ENCODE measurements at regions not wholly inside any gene's neighbourhood (a gene's known extent, or its start where the extent isn't known, plus 50 kb on each side); places are given as distances from the start of the nearest gene placed in this dataset.
"Not testable (repeated sequence)": the region's sequence is repeated elsewhere in the genome, so short reads cannot be mapped to it uniquely, and the experiment has no call there.

- no peak for DNase-seq
These were observed 750.4 kb upstream of the AGA start for GRCh38 chr4:178192611-178193010.

- no peak for DNase-seq
These were observed 754.6 kb upstream of the AGA start for GRCh38 chr4:178196751-178197374.

- DNase-seq: no peak
These were observed 756.5 kb upstream of the AGA start for GRCh38 chr4:178198691-178199090.

GRCh38 chr4:178202422-178202821 is 760.2 kb upstream of the AGA start:
- no peak for DNase-seq

GRCh38 chr4:178205826-178206225 is 763.6 kb upstream of the AGA start:
- no peak for DNase-seq

- DNase-seq: no peak
These were observed 773.1 kb upstream of the AGA start for GRCh38 chr4:178215309-178215708.

- no peak for DNase-seq
These were observed 773.5 kb upstream of the AGA start for GRCh38 chr4:178215763-178216162.

GRCh38 chr4:178226421-178226820 is 784.2 kb upstream of the AGA start:
- not testable (repeated sequence) for DNase-seq

GRCh38 chr4:178233906-178234305 is 791.7 kb upstream of the AGA start:
- DNase-seq: no peak

- DNase-seq: no peak
These were observed 798.7 kb upstream of the AGA start for GRCh38 chr4:178240891-178241290.

GRCh38 chr4:178241601-178242118 is 799.4 kb upstream of the AGA start:
- no peak for DNase-seq

GRCh38 chr4:178242655-178243054 is 800.4 kb upstream of the AGA start:
- DNase-seq: no peak

- DNase-seq: no peak
These were observed 802.5 kb upstream of the AGA start for GRCh38 chr4:178244785-178245184.

GRCh38 chr4:178255172-178255571 is 812.9 kb upstream of the AGA start:
- DNase-seq: no peak

GRCh38 chr4:178258603-178259002 is 816.4 kb upstream of the AGA start:
- DNase-seq: no peak

GRCh38 chr4:178259566-178259965 is 817.3 kb upstream of the AGA start:
- no peak for DNase-seq

- no peak for DNase-seq
These were observed 821.8 kb upstream of the AGA start for GRCh38 chr4:178264001-178264400.

- DNase-seq: no peak
These were observed 829.1 kb upstream of the AGA start for GRCh38 chr4:178271386-178271785.

GRCh38 chr4:178273168-178273567 is 830.9 kb upstream of the AGA start:
- DNase-seq: no peak

- no peak for DNase-seq
These were observed 833.6 kb upstream of the AGA start for GRCh38 chr4:178275671-178276360.

GRCh38 chr4:178280362-178280761 is 838.1 kb upstream of the AGA start:
- DNase-seq: no peak

GRCh38 chr4:178288462-178288861 is 846.2 kb upstream of the AGA start:
- DNase-seq: no peak

- no peak for DNase-seq
These were observed 851.4 kb upstream of the AGA start for GRCh38 chr4:178293601-178294000.

- no peak for DNase-seq
These were observed 854.4 kb upstream of the AGA start for GRCh38 chr4:178296669-178297068.

- DNase-seq: no peak
These were observed 864.3 kb upstream of the AGA start for GRCh38 chr4:178306565-178306964.
